Esophagus mucosa (tissue), 1 donor: ENCODE measurements at regions not wholly inside any gene's neighbourhood (a gene's known extent, or its start where the extent isn't known, plus 50 kb on each side); places are given as distances from the start of the nearest gene placed in this dataset.

Source experiments
- ATAC-seq: fragments of 200-7000 bp; cut with Tn5 transposase; one replicate; pipeline ENCODE4 v1.9.1; 2020
- donor health status: DM: yes; HTN: yes; CAD: no.

DNA sequence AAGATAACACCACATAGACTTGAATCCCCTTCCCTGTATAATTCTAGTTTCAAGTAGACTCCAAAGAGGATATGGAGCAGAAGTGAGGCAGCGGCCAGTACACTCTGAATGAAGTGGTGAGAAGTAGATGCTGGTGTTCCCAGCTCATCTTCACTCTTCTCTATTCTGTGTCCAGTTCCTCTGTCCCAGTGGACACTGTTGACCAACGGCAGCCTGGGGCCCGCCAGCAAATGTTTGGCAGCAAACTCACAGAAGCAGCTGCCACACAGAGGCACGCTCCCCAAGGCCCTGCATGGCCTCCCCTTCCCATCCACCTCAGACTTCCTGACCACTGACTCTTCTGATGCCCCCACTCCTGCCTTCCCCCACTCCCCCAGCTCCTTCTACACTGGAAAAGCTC, 358.9 kb upstream of the ID4 start:
- ATAC-seq = no peak

DNA sequence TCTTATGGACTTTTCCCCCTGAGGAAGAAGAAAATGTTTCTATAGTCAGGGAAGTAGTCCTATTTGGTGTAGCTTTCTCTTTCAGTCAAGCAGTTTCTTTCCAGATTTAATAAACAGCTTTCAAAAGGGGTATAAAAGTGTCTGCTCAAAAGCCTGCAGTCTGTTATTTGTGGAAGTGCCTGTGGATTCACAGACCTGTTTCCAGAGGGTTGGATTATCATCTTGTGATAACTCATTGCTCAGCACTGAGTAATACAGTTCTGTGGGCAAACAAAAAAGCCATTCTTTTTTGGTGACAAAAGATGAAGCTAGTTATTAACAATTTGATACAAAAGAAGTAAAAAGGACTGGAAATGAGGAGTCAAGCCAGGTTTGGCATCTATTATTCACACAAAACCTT, 358.2 kb upstream of the ID4 start:
- ATAC-seq = no peak

DNA sequence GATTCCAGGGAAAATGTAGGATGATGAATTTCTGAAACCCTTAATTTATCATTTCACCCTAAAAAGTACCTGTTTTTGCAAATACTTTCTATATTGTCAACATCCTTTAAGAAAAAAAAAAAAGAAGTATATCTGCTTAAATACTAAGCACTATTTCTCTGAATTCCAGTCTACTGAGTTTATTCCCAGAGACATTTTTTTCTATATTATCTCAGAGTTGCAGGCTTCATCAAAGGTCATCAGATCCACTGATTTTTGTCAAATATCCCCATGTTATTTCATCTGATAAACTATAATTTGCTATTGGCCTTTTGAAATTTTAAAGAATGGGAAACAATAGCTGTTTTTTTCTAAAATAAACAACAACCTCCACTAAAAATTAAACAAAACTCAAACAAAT, 357.6 kb upstream of the ID4 start:
- ATAC-seq = no peak

DNA sequence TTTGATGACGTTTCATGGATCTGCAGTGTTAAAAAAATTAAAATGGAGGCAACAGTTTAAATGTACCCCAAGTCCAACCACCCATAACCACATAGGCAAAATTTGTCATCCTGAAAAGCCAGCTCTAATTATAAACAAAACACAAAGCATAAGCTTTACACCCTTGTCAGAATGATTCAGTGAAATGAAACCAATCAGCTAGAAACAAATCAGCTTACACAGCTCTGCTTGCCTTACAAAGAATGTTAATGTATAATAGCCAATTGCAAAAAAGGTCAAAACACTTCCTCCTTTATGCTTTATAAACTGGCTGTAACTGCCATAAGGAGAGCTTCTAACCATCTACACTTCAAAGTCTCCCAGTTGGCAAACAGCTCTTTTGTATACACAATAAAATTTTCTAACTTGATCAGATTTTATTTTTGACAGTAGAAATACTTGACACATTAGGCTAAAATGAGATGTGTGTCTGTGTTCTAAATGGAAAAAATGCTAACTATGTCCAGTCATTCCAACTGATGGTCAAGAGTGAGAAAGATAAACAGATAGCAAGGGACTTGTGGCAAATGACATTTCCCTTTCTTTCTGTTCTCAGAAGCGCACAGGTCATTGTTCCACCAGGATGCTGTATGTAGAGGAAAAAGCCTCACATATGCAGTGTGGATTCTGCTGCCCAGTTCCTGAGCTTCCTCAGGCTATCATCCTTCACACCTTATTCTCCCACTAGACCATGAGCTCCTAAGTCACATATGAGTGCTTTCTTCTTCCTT, 344.3 kb upstream of the ID4 start:
- ATAC-seq = peak; percentile 64

DNA sequence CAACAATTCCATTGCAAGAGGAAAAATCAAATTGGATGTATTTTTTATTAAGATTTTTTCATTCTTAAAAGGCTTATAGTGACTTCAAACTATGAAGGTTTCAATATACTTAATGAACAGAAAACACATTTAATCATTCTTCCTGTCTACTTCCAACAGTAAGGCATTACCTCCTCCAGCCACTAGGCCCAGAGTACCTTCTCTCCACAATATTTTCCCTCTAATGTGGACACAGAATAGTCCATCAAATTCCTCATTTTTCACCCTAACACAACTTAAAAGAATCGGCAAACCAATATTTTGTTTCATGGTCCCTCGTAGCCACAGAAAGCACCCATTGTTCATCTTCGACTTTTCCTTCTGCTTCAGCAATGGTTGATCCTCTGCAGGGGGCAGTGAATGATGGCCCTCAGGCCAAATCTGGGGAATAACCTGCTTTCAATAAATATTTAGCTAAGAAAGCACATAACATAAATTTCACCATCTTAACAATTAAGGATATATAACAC, 335.4 kb upstream of the ID4 start:
- no peak for ATAC-seq

DNA sequence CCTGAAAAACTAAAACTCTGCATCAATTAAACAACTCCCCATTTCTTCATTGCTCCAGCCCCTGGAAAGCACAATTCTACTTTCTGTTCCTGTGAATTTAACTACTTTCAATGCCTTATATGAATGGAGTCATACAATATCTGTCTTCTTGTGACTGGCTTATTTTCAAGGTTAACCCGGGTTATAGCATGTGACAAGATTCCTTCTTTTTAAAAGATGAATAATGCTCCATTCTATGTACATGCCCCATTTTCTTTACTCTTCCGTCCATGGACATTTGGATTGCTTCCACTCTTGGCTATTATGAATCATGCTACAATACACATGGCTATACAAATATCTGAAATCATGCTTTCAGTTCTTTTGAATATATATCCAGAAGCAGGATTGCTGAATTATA, 334.9 kb upstream of the ID4 start:
- no peak for ATAC-seq

DNA sequence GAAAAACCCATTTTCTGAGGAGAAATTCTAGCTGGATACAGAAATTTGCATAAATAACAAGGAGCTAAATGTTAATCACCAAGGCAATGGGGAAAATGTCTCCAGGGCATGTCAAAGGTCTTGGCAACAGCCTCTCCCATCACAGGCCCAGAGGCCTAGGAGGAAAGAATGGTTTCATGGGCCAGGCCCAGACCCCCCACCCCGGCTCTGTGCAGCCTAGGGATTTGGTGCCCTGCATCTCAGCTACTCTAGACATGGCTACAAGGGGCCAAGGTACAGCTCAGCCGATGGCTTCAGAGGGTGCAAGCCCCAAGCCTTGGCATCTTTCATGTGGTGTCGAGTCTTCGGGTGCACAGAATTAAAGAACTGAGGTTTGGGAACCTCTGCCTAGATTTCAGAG, 321.2 kb upstream of the ID4 start:
- no peak for ATAC-seq

DNA sequence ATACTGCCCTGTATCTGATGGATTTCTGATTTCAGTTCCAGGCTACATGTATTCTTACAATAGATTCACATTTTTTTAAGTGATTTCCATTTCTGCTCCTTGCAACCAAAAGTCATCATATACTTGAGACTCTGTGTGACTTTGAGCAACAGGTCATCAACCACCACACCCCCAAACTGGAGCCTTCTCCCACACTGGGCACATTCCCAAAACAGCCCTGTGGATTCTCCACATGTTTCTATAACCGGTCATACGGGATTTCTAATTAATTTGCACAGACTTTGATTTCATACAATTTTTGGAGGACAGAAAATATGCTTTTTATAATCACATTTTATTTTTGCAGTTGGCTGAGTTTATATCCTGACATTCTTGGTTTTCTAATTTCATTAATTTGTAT, 317.2 kb upstream of the ID4 start:
- no peak for ATAC-seq

DNA sequence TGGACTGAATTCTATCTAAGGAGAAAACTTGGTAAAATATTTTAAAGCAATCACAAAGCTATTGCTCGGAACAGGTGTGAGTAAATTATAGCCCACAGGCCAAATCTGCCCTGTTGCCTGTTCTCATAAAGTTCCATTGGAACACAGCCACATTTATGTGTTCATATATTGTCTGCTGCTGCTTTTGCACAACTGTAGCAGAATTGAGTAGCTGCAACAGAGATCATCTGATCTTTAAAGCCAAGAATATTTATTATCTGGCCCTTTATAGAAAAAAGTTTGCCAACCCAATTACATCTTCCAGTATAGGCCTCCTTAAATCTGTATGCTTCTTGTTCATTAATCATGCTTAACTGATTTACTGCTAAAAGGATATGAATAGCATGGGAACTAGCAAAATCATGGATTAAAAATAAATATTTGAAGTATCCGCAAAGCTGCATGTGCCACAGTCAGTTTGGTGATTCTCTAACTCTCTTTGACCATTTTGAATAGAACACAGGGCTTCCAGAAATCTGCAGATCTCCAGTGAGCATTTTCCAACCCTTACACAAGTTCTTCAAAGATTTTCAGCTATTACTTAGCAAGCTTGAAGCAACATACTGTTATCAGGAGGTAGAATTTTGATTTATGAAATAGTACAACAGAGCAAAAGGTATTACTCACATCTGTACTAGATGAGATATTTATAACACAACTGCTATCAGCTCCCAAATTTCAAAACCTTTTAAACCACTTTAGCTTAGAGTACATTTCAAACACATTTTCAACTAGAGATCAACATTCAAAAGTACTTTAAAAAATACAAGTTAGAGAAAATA, 312.6 kb upstream of the ID4 start:
- ATAC-seq = no peak

DNA sequence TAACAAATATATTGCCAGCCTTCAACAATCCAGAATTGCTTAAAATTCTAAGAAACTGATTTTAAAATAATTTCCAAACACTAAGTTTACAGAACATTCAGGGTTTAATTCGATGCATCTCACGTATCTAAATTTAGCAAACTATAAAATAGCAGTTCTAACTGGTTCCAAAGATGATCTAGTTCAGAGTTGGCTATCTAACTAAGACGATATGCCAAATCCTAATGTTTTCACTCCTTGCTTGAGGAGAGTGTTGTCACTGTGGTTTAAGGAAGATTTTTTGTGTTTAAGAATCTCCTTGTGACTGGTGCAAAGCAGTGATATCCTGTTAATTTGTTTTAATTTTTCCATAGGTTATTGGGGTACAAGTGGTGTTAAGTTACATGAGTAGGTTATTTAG, 311.5 kb upstream of the ID4 start:
- ATAC-seq = no peak

DNA sequence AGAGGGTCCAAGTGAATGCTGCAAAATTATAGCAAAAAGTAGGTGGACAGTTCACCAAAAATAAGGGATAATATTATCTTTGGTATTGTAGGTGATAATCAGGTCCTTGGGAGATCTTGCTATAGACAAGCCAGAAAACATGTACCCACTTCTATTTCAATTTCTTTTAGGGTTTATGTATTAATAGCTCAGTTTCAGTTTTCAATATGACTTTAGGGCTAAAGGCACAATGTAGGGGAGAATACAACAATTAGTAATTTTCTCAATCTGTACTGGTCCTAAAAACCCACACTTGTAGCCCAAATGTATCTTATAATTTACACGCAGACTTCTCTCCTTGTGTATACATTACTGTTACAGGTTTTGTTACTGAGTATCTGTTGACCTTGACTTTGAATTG, 307.0 kb upstream of the ID4 start:
- ATAC-seq = no peak

DNA sequence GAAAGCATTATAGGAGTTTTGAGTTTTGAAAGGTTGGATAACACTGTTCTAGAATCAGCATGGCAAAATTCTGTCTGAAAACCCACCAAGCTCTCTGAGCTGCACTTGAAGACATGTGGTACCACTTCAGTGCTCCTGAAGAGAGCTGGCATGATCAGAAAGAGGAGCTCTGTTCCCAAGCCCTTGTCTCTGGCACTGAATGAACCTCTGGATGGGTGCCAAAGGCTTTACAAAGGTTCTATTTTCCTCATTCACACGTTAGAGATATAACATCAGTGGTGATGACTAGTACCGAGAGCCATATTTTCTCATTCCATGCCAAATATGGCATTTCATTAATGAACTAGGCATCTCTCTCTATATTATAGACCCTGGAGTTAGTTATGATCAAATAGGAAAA, 301.8 kb upstream of the ID4 start:
- no peak for ATAC-seq

DNA sequence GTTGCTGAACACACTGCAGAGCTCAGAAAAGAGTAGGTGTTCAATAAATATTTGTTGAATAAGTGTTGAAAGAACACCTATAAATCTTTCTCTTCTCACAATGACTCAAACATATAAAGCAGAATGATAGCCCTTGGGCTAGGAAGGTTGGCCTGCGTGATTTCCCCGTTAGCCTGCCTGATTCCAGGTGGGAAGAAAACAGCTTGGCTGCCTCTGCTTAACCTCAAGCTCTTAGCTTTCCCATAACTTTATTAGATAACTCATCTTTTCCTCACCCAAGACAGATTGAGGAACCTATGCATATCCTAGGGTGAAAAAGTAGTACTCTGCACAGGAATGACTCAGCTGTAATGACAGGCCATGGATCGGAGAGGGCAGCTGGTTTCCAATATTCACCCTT, 300.3 kb upstream of the ID4 start:
- peak; percentile 42 for ATAC-seq

DNA sequence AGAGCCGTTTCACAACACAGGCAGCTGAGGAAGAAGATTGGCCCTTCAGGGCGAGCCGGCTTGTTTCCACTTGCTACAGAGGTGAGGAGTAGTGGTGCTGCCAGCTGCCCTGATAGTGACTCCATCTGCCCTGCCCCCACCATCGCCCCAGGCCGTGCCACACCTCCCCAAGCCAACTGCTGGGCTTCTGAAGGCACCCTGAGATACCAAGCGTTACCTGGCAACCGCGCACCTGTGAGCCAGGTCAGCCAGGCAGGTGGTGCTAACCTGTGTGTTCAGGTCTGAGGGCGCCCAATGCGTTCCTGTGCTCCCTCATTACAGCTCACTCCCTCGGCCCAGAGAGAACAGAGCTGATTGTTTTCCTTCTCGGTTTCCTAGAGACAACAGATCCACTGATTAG, 299.1 kb upstream of the ID4 start:
- peak; percentile 100 for ATAC-seq

DNA sequence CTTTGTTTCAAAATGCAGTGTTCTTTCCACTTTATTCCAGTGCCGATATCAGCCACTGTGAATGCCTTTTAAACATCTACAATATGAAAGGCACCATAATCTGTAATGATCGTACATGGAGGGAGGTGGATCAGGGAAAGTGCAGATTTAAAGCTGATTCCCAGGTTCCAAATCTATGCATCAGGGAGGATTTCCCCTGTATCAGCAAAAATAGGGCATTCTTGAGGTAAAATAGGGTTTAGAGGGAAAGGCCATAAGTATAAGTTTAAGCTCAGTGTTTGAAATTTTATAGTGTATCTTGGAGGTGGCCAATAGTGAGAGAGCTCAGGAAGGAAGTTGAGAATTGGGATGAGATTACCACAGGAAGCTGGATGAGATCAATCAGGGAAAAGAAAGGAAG, 289.7 kb upstream of the ID4 start:
- ATAC-seq = no peak

DNA sequence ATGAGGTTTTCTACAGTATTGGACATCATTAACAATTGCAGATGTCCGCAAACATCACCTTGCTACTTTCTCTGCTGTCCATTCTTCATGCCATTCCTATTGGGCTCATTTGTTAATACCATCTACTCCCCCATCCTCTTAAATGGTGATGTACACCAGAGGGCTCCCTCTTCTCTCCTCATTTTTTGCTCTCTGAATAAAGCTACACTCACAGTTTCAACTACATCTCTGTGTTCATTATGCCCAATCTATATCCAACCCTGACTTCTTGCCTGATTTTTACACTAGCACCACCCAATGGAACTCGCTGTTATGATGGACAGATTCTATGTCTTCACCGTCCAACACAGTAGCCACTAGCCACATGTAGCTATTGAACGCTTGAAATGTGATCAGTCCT, 288.1 kb upstream of the ID4 start:
- ATAC-seq = no peak

DNA sequence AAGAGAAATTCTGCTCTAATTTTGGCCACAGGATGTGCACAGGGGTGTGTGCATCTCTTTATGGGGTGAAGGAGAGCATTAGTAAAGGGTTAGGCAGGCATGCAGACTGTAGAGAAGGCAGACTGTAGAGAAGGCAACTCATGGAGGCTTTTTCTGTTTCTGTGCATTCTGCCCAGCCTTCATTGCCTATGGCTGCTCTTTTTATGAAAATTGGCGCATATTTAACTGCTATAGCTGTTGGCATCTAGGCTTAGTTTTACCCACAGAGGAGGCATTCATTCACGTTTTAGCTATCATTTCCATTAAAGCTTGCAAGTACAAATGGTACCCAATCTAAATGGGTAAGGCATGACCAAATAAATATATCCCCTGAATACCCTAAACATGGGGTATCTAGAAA, 286.8 kb upstream of the ID4 start:
- ATAC-seq = no peak

DNA sequence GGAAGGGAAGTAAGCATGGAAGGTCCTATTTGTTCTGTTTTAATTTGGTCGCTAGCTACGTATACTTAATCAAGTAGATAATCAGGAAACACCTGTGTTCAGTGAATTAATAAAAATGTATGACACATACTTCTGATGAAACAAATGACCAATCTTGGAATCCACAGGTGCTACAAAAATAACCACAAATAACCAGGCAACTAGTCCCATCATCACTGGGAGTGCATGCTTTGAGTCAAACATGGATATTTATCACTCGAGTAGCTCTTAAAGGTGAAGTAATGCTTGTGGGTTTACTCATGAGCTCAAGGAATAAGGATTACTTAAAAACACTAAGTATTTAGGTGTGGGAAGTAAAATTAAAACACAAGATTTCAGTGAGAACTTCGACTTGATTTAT, 285.6 kb upstream of the ID4 start:
- peak; percentile 76 for ATAC-seq

DNA sequence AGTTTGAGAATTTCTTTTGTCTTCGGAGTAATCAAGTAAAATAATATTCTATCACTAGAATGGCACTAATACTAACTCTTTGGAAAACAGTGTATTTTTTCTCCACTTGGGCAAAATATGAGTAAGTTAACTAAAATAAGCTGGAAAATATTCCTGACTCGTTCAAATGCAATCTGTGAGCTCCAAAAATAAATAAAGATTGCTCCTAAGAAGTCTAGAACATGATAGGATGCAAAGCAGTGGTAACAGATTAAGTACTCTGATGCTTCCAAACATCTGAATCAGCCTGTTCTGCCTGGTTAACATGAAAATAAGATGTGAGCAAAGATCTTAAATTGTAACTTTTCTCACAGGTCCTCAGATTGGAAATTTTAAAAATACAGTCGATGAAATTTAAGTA, 285.1 kb upstream of the ID4 start:
- no peak for ATAC-seq

DNA sequence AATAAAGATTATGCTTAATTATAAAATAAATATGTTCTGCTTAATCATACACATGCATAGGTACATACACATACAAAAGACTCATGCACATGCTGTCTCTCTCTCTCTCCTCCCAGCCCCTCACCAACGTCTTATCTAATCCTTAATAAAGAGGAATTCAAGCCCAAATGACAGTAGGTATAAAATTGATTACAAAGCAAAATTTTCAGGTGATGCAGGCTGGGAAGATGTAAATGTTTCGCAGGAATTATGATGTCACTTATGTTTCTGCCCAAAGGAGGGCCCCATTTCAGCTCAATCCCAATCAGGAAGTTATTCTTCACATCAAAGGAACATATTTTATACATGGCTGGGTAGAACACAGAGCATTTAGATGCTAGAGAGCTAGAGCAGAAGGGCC, 284.6 kb upstream of the ID4 start:
- no peak for ATAC-seq

DNA sequence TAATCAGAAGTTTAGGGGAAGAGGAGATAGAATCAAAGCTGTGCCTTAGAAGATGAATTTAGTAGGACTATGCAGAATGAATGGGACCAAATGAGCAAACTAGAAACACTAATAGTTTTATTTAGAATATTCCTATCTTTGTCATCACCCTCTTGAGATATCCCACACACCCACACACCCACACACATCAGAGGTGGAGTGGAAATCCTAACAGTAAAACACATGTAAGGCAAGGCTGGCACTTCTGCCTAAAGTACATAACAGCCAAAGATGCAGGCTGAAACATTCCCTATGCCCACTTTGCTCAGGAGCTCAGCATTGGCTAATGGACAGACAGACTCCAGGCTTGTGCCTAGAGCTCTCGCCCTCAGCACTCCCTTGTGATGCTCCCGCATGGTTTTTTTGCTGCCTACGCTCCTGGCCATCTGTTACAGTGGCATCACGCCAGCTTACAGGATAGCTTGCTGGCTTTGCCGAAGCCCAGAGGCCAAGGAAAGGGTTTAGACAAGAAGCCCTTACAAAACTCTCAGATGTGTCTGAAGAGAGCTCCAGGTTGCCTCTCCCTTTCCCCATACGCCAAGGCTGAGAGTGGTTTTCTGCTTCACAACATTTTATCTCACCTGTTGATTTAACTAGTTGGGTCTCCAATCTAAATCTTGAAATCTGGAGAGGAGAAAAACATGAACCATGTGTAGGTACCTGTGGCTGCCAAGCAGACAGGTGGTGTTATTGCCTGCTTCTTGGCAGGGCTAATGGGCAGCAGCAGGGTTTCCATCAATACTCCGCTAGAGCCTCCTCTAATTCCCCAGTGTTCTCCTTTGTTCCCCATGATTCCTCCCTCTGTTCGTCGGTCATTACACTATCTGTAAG, 282.6 kb upstream of the ID4 start:
- no peak for ATAC-seq

DNA sequence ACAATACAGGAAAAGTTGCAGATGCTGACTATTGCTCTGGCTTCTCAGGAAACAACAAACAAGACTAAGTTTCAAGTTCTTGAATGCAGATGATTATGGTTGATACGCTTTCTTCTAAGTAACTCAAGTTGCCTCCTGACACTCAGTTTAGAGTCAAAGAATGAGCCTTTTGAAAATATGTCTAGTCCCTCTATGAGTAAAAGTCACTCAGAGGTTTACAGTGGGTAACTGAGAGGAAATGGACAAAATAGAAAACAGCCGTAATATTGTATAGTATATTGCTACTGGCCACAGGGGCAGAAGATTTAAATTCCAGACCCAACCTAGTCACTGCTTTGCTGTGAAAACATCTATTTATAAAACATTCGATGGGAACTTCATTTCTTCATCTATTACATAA, 280.0 kb upstream of the ID4 start:
- no peak for ATAC-seq

DNA sequence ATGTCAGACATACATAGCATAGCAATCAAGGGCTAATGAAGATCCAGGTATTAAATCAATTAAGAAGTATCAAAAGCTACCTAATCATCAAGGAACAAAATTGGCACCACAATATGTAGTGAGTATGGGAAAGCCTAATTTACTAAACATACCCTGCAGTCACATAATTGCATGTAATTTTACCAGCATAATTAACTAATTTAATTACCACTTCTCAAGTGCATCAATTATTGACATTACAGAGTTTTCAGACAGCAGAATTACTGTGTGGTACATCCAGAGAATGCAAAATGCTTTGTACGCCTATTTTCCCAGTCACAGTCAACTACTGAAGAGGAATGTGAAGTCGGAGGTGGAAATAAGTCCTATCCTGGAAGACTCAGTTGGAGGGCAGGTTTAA, 279.0 kb upstream of the ID4 start:
- ATAC-seq = no peak
